Tibial artery (tissue), 4 donors: ENCODE measurements at regions not wholly inside any gene's neighbourhood (a gene's known extent, or its start where the extent isn't known, plus 50 kb on each side); places are given as distances from the start of the nearest gene placed in this dataset.

ENCODE experiments used
- DNase-seq, 2 donors: peaks; one replicate each; pipeline ENCODE4 v3.0.0-alpha.2; 2019
- H3K27ac ChIP-seq, 2 donors: fragments of 200-600 bp; sonication (generic) in 1 of 2; 1 replicate in 1 of 2; 2 replicates in 1 of 2; pipeline ENCODE4 v1.5.1; 2018 to 2019; ENCODE audit warnings: mild to moderate bottlenecking in 1 of 2
- H3K27me3 ChIP-seq, 2 donors: fragments of 200-600 bp; sonication (generic) in 1 of 2; one replicate each; pipeline versions ENCODE4 v1.5.1 to v1.6.0; 2016 to 2019
- H3K36me3 ChIP-seq, 3 donors: fragments of 200-600 bp; sonication (generic) in 2 of 3; one replicate each; pipeline ENCODE4 v1.5.1; 2016 to 2019; ENCODE audit warnings: mild to moderate bottlenecking in 2 of 3
- H3K4me1 ChIP-seq, 4 donors: fragments of 200-600 bp; sonication (generic) in 2 of 4; 1 replicate in 3 of 4; 2 replicates in 1 of 4; pipeline ENCODE4 v1.5.1; 2016 to 2019
- H3K4me3 ChIP-seq, 2 donors: fragments of 200-600 bp; sonication (generic) in 1 of 2; 1 replicate in 1 of 2; 2 replicates in 1 of 2; pipeline ENCODE4 v1.5.1; 2018 to 2019; ENCODE audit warnings: mild to moderate bottlenecking in 2 of 2
- H3K9me3 ChIP-seq, 3 donors: fragments of 200-600 bp; sonication (generic) in 1 of 3; one replicate each; pipeline ENCODE4 v1.5.1; 2016 to 2019
- CTCF ChIP-seq, 2 experiments: fragments of 200-600 bp in 1 of 2; fragments of 450-650 bp in 1 of 2; IDR thresholded peaks; one replicate each; pipeline ENCODE4 v1.5.1; 2017 to 2019; ENCODE audit warnings: antibody characterized with exemption in 2 of 2, mild to moderate bottlenecking in 1 of 2, moderate library complexity in 1 of 2
- intact Hi-C: fragments of 100-400 bp; cut with DNase I; formaldehyde crosslinking; loops from one replicate; pipeline ENCODE4 v1.15.0; 2023; ENCODE audit warnings: low total_unique reads

DNA sequence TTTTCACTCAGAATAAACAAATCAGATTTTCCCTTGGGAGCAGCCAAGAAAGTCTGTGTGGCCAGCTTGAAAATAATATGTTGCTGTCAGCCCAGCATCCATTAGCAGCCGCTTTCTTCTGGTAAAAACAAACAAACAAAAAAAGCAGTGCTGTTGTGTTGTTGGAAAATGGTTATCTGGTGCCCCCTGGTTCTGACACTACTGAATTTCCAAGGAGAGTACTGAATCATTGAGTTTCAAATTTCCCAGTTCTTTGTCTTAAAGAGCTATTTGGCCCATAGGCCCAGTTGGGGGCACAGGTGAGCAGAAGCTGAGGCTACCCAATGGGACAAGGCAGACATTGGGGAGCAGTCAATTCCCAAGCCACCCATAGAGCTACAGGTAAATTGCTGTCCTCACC is 995.9 kb downstream of the UQCRFS1 start:
- no peaks in the 10 kb centered on the region for H3K27me3 ChIP-seq
- no peak for TF ChIP-seq CTCF (IDR thresholded peaks at IDR 0.05)
- intact Hi-C loops: no loop called here
- H3K9me3 ChIP-seq: no peaks in the 10 kb centered on the region
- no peak overlapping the region for H3K4me3 ChIP-seq
- no peak for DNase-seq
- no peaks in the 10 kb centered on the region for H3K4me1 ChIP-seq
- H3K36me3 ChIP-seq: no peaks in the 10 kb centered on the region
- no peak overlapping the region for H3K27ac ChIP-seq

GRCh38 chr19:28213470-28214082 is 999.4 kb downstream of the UQCRFS1 start:
- Histone ChIP-seq H3K9me3 (no peaks in the 10 kb centered on the region), H3K4me1 (no peaks in the 10 kb centered on the region), H3K27me3 (no peaks in the 10 kb centered on the region), H3K4me3 (no peak overlapping the region), H3K27ac (no peak overlapping the region), H3K36me3 (no peaks in the 10 kb centered on the region)
- DNase-seq: no peak
- no peak for TF ChIP-seq CTCF (IDR thresholded peaks at IDR 0.05)
- intact Hi-C loops: no loop called here

DNA sequence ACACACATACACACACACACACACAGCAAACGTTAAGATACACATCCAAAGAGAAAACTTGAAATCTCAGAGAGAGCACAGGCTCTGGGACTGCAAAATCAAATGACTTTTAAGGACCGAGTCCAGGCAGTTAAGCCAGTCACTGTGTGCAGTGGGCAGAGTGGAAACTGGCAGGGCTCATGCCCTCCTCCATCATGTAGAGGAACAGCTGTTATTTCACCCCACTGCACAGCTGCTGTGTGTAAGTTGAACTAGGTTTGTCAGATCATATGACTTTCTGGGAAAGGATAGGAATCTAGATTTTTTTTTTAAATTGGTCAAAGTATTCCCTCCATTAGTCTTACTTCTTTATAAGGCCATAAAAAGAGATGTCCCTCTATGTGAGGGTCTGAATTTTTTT is 1002.1 kb downstream of the UQCRFS1 start:
- H3K27ac ChIP-seq: no peak overlapping the region
- DNase-seq: no peak
- H3K9me3 ChIP-seq: no peaks in the 10 kb centered on the region
- no peaks in the 10 kb centered on the region for H3K4me1 ChIP-seq
- H3K36me3 ChIP-seq: no peaks in the 10 kb centered on the region
- intact Hi-C loops: no loop called here
- no peak overlapping the region for H3K4me3 ChIP-seq
- no peak for TF ChIP-seq CTCF (IDR thresholded peaks at IDR 0.05)
- no peaks in the 10 kb centered on the region for H3K27me3 ChIP-seq

DNA sequence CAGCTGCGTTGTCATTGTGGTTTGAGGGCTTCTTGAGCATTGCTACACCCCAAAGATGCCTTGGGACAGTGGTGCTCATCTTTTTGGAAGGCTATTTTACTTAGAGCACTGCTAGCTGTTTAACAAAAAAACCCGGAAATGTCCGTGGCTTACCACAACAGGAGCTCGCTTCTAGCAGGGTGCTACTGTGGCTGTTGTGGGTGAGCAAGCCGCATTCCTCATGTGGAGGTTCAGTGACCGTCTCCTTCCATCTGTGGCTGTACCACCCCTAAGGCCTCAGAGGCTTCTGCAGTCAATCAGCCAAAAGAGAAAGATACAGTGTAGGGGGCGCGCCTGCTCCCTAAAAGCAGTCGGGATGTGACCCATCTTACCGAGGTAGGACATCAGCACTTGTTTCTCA is 1004.2 kb downstream of the UQCRFS1 start:
- no peak for DNase-seq
- Histone ChIP-seq H3K27ac (no peak overlapping the region), H3K36me3 (no peaks in the 10 kb centered on the region), H3K27me3 (no peaks in the 10 kb centered on the region), H3K4me1 (no peaks in the 10 kb centered on the region), H3K9me3 (no peaks in the 10 kb centered on the region), H3K4me3 (no peak overlapping the region)
- intact Hi-C loops: no loop called here
- TF ChIP-seq CTCF (IDR thresholded peaks at IDR 0.05): no peak

- Histone ChIP-seq H3K27me3 (no peaks in the 10 kb centered on the region), H3K27ac (no peak overlapping the region), H3K4me3 (no peak overlapping the region), H3K9me3 (no peaks in the 10 kb centered on the region), H3K4me1 (no peaks in the 10 kb centered on the region), H3K36me3 (no peaks in the 10 kb centered on the region)
- no peak for DNase-seq
- TF ChIP-seq CTCF (IDR thresholded peaks at IDR 0.05): no peak
- intact Hi-C loops: no loop called here
Measured at GRCh38 chr19:28207244-28207643, 1005.7 kb downstream of the UQCRFS1 start.

- Histone ChIP-seq H3K4me3 (no peak overlapping the region), H3K9me3 (no peaks in the 10 kb centered on the region), H3K36me3 (no peaks in the 10 kb centered on the region), H3K4me1 (no peaks in the 10 kb centered on the region), H3K27ac (no peak overlapping the region), H3K27me3 (no peaks in the 10 kb centered on the region)
- no peak for TF ChIP-seq CTCF (IDR thresholded peaks at IDR 0.05)
- DNase-seq: no peak
- intact Hi-C loops: no loop called here
Measured at GRCh38 chr19:28201462-28201943, 1011.4 kb downstream of the UQCRFS1 start.
